ENCODE measurements at regions not wholly inside any gene's neighbourhood (a gene's known extent, or its start where the extent isn't known, plus 50 kb on each side); places are given as distances from the start of the nearest gene placed in this dataset.
"Not testable (repeated sequence)": the region's sequence is repeated elsewhere in the genome, so short reads cannot be mapped to it uniquely, and the experiment has no call there.

DNA sequence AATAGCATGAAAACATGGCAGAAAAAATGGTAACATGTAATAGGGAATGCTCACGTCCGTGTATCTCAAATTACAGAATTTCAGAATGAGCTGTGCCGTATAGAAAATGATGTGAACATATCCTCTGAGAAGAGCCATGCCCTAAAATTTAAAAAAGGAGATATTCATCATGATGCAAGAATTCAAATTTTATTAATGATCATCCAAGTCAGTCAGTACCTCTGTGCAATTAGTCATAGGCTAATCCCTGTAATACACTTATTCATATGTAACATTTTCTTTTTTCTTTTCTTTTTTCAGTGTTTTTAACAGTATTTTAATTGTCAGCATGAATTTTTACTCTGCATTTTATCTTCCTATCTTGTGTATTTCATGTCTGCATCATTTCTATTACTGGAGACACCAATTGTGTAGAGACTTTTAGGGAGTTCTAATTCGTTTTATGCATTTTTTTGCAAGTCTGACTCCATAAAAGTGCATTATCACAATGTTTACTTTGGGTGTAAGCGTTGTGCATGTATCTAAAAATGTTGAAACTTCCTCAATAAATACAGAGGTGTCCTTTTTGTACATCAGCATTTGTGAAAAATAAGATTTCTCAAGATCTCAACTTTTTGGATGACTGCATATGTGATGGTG lies 1103.7 kb upstream of the CELF2 start:
- no peak for DNase-seq (ENCODE audit: low read depth)

DNA sequence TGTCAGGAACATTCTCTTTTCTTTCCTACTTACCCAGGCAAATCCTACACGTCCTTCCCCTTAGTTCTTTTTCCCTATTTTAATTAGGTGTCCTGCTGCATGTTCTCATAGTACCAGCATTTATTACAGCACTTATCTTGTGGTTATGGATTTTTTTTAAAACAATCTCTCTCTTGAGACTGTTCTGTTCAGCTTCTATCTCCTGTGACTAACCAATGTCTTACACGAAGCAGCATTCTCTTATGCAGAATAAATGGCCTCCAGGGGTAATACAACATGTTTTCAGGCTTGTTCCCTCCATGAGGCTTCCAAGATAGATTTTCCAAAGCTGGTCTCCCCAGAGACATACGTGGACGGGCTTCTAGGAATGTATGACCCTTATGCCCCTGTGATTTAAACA lies 1096.1 kb upstream of the CELF2 start:
- DNase-seq (ENCODE audit: low read depth) = no peak

DNA sequence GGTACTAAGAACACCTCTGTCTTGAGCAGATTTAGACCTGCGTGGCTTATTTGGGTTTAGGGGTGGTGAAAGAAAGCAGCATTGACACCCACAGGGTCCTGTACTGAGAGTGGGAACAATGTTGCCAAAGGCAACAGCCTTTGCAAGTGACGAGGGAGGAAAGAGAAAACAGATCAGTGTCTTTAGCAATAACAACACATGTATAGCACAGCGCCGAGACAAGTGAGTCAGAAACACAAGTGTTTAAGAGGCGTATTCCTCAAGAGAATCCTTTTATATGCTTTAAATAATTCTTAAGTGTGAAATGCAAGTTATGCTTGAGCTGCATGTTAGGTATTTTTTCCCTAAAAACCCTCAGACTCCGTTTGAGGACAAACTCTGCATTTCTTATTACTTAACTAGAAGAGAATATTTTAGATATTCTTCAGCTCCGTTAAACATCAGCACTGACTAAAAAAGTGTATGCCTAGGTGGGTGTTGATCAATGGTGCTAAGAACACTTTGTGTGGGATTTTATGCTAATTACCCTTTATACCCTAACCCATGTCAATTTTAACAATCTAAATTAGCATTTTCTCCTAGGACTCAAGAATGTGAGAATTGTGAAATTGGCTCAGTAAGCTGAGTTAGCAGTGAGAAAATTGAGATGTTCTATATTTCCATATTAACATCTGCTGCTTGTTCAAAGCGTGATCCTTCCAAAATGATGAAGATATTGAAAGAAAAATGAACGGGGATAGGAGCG lies 1095.4 kb upstream of the CELF2 start:
- DNase-seq (ENCODE audit: low read depth) = no peak

DNA sequence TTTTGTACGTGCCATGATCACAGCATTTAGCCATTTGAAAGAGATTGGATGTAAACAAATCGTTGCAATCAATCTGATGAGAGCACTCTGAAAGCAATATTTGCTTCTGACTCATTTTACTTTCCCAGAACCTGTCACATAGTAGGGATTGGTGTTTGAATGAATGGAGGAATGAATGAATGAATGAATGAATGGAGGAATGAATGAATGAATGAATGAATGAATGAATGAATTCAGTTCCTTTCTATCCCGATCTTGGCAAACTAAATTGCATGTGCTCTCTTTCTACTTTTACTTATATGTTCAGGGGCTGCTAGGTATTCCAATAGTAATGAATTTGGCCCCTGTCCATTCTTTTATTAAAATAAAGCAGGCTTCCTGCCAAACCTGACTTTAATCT lies 1091.7 kb upstream of the CELF2 start:
- DNase-seq (ENCODE audit: low read depth) = no peak

DNA sequence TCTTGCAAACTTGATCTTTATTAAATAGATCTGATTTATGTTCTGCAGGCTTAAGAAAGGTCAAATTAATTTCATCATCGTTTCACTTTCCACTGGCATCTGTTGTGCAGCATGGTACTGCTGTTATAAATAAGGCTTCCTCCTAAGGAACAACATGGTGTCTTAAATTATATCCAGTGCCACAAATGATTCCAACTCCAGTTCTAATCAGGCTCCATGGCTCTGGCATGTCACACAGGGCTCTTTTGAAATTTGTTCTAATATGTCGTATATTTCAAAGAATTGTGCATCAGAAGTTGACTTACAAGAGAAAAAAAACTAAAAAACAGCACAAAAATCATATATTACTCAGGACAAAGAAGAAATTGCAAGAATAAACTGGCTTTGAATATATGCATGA lies 1090.8 kb upstream of the CELF2 start:
- DNase-seq (ENCODE audit: low read depth) = no peak

DNA sequence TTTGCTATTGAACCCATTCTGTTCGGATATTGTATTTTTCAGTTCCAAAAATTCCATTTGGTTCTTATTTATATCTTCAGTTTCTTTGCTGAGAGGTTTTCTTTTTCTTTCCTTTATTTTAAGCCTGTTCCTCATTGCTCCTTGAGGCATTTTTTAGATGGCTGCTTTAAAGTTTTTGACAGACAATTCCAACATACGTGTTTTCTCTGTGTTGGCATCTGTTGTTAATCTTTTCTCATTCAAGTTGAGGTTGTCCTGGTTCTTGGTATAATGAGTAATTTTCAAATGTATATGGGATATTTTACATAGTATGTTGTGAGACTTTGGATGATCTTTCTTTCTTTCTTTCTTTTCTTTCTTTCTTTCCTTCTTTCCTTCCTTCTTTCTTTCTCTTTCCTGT lies 1078.0 kb upstream of the CELF2 start:
- DNase-seq (ENCODE audit: low read depth) = no peak

DNA sequence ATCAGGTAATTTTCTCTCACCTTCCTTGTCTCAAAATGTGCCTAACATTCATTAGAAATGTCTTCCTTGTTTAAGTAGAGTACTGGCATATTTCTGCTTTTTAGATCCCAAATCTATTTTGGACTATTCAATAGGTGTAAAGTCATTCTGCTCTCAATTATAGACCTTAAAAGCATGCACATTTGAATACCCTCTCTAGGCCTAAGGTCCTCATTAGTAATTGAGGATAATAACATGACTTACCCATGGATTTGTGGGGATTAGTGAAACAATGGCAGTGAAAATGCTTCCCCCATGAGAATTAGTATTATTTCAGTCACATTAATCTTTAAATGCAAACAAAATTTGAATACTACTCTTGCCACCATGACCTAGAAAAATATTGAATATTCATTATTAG lies 1073.0 kb upstream of the CELF2 start:
- no peak for DNase-seq (ENCODE audit: low read depth)

DNA sequence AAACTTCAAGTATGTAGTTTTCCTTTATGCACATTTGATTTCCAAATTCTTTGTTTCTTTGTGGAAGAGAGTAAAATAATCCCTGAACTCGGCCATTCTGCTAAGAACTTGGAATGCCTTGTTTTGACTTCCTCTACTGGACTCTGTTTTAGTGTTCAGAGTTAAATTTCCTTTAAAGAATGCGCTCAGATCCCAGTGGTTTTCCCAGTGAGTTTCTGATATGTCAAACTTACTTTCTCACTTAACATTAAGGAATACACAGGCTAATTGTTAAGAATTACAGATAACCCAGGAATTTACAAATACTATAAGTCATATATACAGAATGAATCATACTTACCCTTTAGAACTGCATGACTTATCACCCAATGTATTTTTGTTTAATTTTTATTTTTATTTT lies 1067.6 kb upstream of the CELF2 start:
- DNase-seq (ENCODE audit: low read depth) = peak; percentile 36

DNA sequence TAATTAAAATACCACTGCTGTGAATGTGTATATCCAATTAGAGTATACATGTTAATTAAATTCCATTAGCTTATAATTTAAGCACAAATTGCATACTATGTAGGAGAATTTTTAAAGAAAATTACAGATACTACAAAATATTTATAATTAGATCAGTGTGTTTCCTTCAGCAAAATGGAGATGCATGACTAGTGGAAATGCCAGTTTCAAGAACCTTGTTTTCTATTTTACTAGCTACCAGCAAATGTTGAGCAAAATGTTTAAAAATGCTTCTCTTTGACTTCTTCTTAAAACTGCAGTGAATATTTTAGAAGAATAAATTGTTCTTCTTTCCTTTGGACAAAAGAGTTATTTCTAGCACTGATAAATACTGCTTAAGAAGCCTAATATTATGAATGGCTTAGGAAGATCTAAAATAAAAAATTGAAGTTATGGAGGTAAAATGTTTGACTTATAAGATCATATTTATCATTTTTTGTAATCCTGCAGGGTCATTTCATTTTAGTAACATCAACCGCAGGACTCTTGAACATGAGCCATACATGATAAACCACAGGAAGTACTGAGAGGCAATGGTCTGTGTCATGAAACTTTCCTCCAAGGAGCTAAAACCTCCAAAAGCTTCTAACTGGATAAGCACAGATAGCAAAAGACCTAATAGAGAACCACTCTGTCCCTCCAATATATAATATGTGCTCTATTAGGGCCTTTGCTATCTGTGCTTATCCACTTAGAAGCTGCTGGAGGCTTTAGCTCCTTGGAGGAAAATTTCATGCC lies 1066.0 kb upstream of the CELF2 start:
- DNase-seq (ENCODE audit: low read depth) = peak; percentile 77

DNA sequence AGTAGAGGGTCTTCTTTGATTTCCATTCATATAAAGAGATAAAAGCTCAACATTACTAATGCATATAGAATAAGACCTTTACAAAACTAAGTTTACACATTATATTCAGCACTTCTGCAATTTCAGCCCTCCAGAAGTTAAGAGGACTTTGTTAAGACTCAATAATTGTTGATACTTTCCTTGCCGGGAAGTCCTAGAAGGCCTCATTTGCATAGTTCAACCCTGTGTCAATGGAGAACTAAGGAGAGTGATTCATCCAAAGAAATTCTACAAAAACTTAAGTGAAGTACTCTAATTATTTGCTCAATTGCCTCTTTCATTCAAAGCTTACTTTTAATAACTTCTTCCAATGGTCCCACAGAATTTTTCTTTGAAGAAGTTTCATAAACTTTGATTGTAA lies 1060.3 kb upstream of the CELF2 start:
- DNase-seq (ENCODE audit: low read depth) = peak; percentile 77

DNA sequence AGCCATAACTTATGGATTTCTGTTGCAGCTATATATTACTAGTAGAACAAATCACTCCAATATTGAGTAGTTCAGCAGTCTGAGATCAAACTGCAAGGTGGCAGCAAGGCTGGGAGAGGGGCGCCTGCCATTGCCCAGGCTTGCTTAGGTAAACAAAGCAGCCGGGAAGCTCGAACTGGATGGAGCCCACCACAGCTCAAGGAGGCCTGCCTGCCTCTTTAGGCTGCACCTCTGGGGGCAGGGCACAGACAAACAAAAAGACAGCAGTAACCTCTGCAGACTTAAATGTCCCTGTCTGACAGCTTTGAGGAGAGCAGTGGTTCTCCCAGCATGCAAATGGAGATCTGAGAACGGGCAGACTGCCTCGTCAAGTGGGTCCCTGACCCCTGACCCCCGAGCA lies 1059.8 kb upstream of the CELF2 start:
- not testable (repeated sequence) for DNase-seq (ENCODE audit: low read depth)

DNA sequence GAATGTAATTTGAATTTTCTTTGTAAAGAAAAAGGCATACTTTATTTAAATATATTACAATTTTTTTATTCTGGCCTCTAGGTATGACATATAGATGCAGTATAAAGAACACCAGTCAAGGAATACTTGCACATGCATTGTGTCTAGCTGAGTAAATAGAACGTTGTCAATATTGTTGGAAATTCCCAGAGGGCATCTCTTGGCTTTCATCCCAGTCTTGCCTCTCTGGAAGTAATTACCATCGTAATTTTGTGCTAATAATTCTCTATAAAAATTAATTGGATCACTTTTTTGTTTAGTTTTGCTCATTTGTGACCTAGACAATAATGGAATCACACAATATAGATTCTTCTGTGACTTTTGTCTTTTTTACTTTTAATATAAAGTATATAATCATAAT lies 1052.3 kb upstream of the CELF2 start:
- no peak for DNase-seq (ENCODE audit: low read depth)

DNA sequence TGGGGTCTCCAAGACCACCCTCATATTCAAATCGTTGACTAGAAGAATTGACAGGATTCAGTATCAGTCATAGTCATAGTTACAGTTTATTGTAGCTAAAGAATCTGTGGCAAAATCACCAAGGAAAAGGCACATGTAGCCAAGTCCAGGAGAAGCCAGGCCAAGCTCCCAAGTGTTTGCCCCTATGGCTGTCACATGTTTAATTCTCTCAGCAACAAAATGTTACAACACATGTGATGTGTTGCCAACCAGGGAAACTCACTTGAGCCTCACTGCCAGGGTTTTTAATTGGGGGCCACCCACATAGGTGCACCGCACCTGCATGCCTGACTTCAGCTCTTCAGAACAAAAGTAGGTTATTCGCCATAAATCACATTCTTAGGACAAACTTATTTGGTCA lies 1030.9 kb upstream of the CELF2 start:
- DNase-seq (ENCODE audit: low read depth) = no peak

DNA sequence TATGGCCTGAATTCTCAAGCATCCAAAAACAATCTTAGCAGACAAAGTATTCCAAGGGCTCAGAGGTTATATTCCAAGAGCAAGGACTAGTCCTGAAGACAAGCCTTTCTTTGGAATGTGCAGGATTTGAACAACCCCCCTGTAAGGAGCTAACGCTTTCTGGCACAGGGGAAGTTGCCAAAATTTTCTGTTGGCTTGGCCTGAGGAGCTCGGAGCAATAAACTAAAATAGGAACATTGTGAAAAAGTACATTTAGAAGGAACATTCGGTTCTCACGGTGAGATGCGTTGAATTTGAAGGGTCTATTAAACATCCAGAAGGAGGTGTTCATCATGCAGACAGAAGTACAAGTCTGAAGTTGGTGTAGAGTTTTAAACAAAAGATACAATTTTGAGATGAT lies 1030.5 kb upstream of the CELF2 start:
- no peak for DNase-seq (ENCODE audit: low read depth)

DNA sequence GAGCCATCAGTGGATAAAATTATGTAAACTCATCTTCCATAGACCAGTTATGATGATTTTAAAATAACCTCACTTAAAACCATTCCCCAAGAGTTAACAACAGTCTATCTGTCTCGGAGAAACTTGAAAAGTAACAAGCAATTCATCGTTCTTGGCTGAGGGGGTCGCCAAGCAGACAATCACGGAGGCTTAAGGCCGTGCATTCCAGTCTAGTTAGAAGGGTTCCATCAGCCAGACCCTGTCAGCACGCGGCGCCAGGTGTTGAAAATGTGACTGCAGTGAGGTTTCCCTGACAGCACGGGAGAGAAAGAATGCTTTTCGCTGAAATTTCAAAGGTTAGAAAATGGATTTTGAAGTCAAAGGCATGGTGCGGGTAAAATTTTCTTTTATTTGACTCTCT lies 1025.0 kb upstream of the CELF2 start:
- DNase-seq (ENCODE audit: low read depth) = no peak

DNA sequence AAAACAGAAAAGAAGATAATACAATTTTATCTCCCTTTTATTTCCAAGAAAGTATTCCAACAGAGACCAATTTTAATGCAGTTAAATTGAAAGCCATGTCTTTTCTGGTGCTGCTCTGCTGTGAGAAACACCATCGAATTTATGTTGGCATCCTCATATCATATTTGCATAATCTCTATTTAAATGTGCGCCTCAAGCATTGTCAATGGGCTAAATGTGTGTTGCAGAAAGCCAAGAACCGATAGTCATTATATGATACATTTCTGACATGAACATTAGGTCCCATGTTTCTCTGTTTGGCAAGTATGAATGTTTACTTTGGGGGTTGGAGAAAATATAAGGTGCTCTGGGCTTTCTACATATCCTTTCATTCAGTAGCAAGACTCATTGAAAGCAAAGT lies 1023.5 kb upstream of the CELF2 start:
- no peak for DNase-seq (ENCODE audit: low read depth)

DNA sequence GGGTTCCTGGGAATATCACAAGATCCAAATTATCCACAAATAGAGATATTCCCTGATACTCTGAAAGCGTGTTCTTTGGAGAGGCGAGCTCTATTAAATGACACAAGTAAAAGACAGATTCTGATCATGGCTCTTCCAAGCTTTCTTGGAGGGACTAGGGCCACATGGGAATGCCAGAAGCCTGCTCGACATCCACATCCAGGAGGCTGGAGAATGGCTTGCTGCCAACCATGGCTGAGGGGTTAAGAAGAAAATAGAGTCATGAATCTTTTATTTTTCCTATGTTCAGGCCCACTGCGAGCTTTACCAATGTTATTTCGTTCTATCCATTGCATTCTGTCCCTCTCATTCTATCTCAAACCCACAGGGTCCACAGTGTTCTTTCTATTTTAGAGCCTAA lies 1018.0 kb upstream of the CELF2 start:
- no peak for DNase-seq (ENCODE audit: low read depth)

DNA sequence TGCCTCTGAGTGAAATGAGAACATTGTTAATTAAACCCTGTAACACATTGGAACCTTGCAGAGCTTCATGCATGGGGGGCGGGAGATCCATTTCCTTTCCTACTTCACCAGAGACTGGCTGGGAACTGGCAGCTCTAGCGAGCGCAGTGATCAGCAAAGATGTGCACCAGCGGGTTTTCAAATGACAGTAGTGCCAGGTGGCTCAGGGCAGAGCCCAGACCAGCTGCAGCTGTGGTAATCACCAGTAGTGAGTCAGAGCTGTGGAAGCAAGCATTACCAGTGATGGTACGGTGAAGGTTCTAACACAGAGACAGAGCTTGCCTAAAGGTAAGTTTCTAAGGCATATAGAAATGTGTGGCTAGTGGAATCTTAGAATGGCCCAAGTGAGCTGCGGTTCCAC lies 1009.7 kb upstream of the CELF2 start:
- DNase-seq (ENCODE audit: low read depth) = no peak

DNA sequence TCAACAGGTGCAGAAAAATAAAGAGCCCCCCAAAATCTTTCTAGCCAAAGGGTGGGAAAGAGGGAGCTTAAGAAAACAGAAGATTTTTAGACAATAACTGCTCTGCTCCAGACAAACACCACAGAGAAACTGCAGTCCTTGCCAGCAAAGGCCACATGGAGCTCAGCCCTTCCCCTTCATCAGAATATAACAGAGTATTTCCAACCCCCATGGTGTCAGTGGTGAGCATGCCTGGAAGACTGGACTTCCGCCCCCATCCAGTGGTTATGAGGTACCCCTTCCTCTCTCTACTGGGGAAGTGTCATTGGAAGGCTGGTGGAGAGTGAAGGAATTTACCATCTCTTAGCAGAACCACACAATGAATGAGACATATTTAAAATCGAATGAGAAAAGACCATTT lies 1007.3 kb upstream of the CELF2 start:
- no peak for DNase-seq (ENCODE audit: low read depth)

DNA sequence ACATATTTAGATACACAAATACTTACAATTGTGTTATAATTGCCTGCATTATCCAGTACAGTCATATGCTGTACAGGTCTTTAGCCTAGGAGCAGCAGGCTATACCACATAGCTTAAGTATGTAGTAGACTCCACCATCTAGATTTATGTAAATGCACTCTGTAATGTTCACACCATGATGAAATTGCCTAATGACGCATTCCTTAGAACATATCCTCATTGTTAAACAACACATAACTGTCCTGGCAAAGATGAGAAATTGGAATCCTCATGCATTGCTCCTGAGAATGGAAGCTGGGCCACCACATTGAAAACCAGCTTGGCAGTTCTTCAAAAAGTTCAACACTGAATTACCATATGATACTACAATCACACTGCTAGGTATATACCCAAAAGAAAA lies 1002.8 kb upstream of the CELF2 start:
- no peak for DNase-seq (ENCODE audit: low read depth)

DNA sequence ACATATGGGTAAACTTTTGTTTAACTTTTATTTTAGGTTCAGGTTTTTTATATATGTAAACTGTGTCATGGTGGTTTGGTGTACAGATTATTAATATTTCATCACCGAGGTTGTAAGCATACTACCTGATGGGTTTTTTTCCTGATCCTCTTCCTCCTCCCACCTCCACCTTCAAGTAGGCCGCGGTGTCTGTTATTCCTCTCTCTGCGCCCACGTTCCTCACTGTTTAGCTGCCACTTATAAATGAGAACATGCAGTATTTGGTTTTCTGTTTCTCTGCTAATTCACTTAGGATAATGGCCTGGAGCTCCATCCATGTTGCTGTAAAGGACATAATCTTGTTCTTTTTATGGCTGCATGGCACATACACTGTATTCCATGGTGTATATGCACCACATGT lies 1000.0 kb upstream of the CELF2 start:
- DNase-seq (ENCODE audit: low read depth) = no peak

DNA sequence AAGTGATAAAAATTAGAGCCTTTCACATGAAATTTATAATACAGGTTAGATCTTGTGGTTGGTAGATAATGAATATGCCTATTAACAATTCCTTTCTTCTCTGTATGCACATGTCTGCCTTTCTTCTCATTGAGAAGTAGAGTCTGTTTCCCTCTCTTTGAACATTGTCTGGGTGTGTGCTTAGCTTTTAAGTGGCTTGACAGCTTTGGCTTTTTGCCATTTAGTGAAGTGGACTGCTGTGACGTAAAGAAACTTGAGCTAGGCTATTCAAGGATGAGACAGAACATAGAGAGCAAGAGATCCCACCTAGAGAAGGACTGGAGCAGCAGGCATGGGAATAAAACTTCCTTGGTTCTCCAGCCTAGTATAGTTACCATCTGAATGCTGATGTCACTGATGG lies 996.7 kb upstream of the CELF2 start:
- no peak for DNase-seq (ENCODE audit: low read depth)

DNA sequence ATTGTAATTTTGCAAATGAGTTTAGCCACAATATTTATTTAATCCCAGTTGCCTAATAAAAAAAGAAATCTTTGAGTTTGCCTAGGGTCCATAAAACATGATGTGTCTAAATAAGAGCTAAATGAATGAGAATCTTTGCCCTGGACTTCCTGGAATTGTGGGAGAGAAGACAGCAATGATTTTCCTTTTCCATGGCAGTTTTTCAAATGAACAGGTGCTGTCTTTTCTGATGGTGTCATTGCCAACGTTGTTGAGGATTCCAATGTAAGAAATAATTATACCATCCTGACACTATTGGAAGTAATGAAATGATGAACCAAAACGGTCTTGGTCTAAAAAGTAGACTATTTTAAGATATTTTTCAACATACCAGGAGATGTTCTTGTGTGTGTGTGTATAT lies 984.7 kb upstream of the CELF2 start:
- no peak for DNase-seq (ENCODE audit: low read depth)
